ENCODE measurements at regions not wholly inside any gene's neighbourhood (a gene's known extent, or its start where the extent isn't known, plus 50 kb on each side); places are given as distances from the start of the nearest gene placed in this dataset.

DNA sequence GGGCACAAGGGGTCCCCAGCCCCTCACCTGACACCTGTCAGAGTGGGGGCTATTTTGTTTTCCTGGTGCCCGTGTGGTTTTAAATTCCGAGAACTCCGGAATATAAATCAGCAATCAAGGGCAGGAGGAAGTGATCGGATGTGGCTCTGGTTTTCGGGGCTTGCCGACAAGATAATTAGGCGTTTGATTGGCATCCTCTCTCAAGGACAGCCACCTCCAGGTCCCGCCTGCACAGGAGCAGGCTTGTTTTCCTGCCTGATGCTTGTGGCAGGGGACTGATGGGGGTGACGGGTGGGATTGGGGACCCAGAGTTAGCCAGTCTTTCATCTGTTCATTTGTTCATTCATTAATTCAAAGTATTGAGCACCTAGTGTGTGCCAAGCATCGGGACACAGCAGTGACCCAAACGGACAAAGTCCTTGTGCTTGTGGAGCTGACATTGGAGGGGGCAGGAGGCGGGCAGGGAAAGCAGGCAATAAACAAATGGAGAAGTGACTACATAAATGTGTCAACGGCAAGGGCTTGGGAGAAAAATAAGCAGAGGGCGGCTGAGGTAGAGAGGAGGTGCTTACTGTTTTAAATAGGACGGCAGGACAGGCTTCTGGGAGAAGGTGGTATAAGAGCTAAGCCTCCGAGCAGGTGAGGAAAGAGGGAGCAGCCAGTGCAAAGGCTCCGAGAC is 166.5 kb downstream of the PHETA1 start:
- ATAC-seq (peak; percentile 7), DNase-seq (ENCODE audit: low spot score) (no peak)

GRCh38 chr12:111201495-111202236 is 167.2 kb downstream of the PHETA1 start:
- ATAC-seq: no peak
- DNase-seq (ENCODE audit: low spot score): no peak

DNA sequence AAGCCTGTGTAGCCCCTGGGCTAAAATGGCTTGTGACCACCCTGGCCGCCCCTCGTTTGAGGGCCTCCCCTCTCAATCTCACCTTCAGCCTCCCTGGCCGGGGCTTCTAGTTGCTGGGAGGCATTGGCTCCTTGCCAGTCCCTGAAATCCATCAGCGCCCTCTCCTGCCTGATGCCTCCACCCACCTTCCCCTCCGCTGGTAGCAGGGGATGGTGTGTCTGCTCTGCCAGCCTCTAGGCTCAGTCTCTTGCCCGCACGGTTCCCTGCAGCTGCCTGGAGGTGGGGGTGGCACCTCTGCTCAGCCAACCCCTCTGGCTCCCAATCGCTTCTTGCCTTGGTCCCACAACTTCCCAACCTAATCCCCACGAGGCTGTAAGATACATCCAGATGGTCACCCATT is 167.9 kb downstream of the PHETA1 start:
- DNase-seq (ENCODE audit: low spot score) (no peak), ATAC-seq (no peak)

GRCh38 chr12:111197376-111197944 is 171.4 kb downstream of the PHETA1 start:
- no peak for DNase-seq (ENCODE audit: low spot score)
- ATAC-seq: no peak

DNA sequence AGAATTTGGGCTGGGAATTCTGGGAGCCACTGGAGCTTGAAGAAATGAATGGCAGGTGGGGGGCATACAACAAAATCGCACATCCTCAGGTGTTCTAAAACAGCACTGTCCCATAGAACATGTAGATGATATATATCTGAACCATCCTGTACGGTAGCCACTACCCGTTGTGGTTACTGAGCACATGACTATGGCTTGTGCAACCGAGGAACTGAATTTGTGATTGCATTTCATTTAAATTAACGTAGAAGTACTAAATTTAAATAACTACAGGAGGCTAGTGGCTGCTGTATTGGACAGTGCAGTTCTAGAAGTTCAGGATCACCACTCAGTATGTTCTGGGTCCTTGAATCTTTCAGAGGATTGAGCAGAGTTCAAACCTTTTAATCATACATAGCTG is 172.4 kb downstream of the PHETA1 start:
- no peak for DNase-seq (ENCODE audit: low spot score)
- no peak for ATAC-seq

GRCh38 chr12:111195316-111195715 is 173.6 kb downstream of the PHETA1 start:
- DNase-seq (ENCODE audit: low spot score) (no peak), ATAC-seq (no peak)

DNA sequence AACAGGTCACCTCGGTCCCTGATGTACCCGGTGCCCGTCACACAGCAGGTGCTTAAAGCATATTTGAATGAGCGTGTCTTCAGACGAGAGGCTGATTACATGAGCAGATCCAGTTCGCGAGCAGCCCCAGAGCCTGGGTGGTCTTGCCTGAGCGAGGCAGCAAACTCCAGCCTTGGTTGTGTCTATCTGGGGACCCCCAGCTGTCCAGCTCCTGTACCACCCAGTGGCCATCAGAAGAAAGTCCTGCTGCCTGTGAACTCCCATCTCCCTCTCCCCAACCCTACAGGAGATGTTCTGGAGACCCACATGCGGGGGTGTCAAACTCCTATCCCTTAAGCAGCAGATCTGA is 174.2 kb downstream of the PHETA1 start:
- DNase-seq (ENCODE audit: low spot score): no peak
- ATAC-seq: no peak

GRCh38 chr12:111193977-111194702 is 174.8 kb downstream of the PHETA1 start:
- DNase-seq (ENCODE audit: low spot score) (no peak), ATAC-seq (no peak)

GRCh38 chr12:111193496-111193895 is 175.4 kb downstream of the PHETA1 start:
- ATAC-seq: no peak
- DNase-seq (ENCODE audit: low spot score): no peak

DNA sequence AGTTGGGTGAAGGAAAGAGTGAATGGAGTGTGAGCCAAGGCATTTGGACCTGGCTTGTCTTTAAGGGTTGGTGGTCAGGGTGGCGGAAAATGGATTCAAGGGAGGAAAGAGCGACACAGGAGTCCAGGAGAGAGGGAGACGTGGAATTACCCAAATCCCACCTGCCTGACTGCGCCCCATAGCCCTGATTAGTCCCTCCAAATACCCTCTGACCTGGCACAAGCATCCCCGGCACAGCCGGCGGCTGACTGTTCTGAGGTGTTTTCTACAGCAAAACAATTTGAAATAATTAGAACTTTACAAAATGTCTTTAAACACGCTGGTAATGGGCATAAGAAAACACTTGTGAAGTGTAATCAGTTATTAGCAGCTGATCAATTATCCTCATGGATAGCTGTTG is 175.8 kb downstream of the PHETA1 start:
- ATAC-seq (no peak), DNase-seq (ENCODE audit: low spot score) (no peak)

GRCh38 chr12:111192647-111193046 is 176.2 kb downstream of the PHETA1 start:
- ATAC-seq: no peak

DNA sequence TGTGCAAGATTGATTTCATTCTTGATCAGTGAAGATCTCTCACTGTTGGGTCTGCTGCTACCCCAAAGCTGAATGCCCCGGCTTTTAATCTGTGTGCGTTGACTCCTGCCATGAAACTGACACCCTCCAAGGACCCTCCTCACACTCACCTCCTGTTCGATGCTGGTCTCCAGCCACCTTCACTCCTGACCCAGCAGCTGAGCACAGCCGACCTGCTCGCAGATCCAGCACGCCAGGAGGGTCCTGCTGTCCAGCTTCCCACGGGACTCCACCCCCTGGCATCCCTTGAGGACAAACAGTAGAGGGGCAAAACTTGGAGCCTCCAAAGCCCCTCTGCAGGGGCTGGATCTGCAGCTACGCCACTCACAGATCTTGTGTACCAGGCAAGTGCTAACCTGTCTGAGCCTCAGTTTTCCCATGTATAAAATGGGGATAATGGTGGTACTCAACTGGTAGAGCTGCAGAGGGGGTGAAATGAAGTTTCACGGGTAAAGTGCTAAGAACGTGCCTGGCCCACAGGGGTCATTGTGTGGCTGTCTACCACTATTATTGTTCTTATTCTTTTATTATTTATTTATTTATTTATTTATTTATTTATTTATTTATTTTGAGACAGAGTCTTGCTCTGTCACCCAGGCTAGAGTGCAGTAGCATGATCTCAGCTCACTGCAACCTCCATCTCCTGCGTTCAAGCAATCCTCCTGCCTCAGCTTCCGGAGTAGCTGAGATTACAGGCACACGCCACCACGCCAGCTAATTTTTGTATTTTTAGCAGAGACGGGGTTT is 178.0 kb downstream of the PHETA1 start:
- no peak for ATAC-seq

More at GRCh38 chr12:111192647-111193046, 176.2 kb downstream of the PHETA1 start:
- DNase-seq (ENCODE audit: low spot score): no peak

GRCh38 chr12:111189792-111190191 is 179.1 kb downstream of the PHETA1 start:
- no peak for DNase-seq (ENCODE audit: low spot score)
- no peak for ATAC-seq

More for the DNA sequence above, 178.0 kb downstream of the PHETA1 start:
- DNase-seq (ENCODE audit: low spot score): no peak

DNA sequence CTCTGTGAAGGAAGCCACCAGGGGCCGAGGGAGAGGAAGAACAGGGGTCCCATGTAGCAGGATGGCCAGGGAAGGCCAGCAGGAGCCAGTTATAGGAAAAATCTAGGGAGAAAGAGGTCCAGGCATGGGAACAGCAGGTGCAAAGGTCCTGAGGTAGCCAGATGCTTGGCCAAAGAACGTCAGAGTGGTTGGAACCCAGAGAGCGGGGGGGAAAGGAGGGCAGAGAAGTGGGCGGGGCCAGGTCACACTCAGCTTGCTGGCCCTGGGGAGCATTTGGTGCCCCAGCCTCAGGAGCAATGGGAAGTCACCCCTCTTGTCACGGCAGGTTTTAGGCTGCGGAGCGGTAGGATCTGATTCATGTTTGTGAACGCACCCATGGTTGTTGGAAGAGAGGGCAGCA is 180.5 kb downstream of the PHETA1 start:
- DNase-seq (ENCODE audit: low spot score) (no peak), ATAC-seq (no peak)

DNA sequence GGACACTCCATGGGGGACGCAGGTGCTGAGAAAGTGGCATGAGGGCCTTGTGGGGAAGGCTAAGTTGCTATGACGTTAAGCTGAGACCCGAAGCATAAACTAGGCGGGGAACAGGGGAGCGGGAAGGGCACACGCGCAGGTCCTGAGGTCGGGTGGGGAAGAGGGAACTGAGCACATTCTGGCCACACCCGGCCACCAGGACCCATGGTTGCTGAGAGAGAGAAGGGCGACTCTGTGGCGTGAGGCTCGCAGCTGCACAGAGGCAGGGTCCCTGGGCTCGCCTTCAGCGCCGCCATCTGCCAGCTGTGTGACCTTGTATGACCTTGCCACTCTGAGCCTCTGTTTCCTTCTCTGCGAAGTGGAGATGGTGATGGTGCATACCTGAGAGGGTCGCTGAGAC is 182.5 kb downstream of the PHETA1 start:
- DNase-seq (ENCODE audit: low spot score) (no peak), ATAC-seq (no peak)

- no peak for DNase-seq (ENCODE audit: low spot score)
Observed at GRCh38 chr12:111185889-111186227, 183.0 kb downstream of the PHETA1 start.

DNA sequence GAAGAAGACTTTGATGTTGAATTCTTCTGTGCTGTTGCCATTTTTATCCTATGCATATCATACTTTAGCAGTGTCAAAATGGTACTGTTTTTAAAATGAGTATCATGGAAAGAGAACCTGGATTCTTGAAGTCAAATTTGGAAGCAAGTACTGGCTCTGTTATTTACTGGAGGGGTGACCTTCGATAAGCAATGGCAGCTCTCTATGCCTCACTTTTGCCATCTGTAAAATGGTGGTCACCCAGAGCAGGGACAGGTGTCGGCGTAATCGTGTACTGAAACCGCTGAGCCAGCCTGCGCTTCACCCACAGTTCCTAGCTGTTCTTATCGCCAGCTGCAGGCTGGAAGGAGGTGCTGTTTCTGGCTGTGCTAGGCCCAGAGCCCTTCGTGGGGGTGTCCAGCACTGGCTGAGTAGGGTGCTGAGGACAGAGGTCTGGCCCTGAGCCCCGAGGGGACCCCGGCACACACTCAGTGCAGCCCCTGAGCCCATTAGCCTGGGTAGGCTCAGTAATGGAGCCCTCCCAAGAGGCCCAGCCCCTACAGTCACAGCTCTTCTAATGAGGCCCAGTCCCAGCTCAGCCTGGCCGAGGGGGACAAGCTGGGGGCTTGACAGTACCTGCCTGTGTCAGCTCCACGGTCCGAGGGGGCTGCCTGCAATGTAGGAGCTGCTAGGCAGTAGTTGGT is 183.5 kb downstream of the PHETA1 start:
- ATAC-seq (no peak), DNase-seq (ENCODE audit: low spot score) (no peak)

More at GRCh38 chr12:111185889-111186227, 183.0 kb downstream of the PHETA1 start:
- ATAC-seq: no peak

- no peak for ATAC-seq
- no peak for DNase-seq (ENCODE audit: low spot score)
Observed at GRCh38 chr12:111184161-111184560, 184.7 kb downstream of the PHETA1 start.

DNA sequence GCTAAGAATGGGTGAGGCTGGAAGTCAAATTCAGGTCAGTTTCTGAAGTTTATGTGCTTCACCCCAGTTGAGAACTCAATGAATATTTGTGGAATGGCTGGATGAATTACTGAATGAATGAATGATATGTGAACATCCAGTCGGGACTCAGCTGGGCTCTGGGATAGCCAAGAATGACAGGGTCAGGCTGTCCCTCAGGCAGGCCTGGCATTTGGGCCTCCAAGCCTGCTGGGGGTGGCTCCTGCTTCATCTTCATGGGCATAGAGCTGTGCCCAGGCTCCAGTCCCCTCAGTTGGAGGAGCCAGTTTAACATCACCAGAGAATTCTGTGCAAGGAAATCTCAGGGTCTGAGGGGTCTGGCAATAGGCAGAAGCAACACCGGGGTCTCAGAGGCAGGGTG is 185.8 kb downstream of the PHETA1 start:
- ATAC-seq: no peak
- no peak for DNase-seq (ENCODE audit: low spot score)

DNA sequence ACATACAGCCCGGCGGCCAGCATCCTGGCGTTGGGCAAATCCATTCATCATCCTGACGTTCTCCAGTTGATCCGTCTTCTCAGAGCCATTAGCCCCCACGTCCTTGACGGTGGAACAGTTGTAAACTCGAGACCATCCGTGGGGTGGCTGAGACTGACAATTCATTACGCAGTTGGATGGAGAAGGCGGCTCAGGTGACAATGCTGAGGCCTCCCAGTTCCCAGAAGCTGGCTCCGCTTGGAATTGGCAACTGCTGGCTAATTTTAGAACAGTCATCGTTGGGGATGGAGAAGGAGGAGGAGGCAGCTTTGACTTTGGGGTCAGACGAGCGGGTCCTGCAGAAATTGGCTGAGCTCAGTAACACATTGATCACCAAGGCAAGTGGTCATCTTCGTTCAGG is 186.5 kb downstream of the PHETA1 start:
- no peak for ATAC-seq
- no peak for DNase-seq (ENCODE audit: low spot score)
